Body of pancreas (tissue), 4 donors: ENCODE measurements at regions not wholly inside any gene's neighbourhood (a gene's known extent, or its start where the extent isn't known, plus 50 kb on each side); places are given as distances from the start of the nearest gene placed in this dataset.

ENCODE experiments used
- POLR2A ChIP-seq, 3 donors: fragments of 450-650 bp; IDR thresholded peaks; one replicate each; pipeline ENCODE4 v1.6.1; 2016; ENCODE audit warnings: antibody characterized with exemption in 3 of 3, mild to moderate bottlenecking in 2 of 3
- TF ChIP-seq, protein P1 (sequence below), 7 experiments: fragments of 450-650 bp in 4 of 7; fragments of 200-600 bp in 3 of 7; sonication (generic) in 3 of 7; IDR thresholded peaks; one replicate each; pipeline ENCODE4 v1.5.1; 2016 to 2019; ENCODE audit warnings: antibody characterized with exemption in 7 of 7

DNA sequence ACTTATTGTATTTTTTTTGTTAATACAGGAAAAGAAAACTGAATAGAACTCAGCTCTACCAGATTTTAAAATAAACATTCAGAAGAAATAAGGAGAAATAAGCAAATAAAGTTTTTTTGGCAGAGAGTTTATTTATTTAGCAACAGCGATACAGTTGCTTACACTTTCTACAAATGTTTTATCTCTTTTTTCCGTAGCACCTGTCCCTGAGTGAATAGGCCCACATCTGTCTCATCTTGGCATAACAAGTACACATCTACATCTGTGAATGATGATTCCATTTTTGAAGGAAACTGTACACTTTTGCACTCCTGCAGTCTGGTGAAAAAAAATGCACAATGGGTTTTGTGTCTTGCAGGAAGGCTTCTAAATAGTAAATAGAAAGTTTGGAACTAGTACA, 783.6 kb upstream of the ZEB2 start:
- TF ChIP-seq, protein P1, sequence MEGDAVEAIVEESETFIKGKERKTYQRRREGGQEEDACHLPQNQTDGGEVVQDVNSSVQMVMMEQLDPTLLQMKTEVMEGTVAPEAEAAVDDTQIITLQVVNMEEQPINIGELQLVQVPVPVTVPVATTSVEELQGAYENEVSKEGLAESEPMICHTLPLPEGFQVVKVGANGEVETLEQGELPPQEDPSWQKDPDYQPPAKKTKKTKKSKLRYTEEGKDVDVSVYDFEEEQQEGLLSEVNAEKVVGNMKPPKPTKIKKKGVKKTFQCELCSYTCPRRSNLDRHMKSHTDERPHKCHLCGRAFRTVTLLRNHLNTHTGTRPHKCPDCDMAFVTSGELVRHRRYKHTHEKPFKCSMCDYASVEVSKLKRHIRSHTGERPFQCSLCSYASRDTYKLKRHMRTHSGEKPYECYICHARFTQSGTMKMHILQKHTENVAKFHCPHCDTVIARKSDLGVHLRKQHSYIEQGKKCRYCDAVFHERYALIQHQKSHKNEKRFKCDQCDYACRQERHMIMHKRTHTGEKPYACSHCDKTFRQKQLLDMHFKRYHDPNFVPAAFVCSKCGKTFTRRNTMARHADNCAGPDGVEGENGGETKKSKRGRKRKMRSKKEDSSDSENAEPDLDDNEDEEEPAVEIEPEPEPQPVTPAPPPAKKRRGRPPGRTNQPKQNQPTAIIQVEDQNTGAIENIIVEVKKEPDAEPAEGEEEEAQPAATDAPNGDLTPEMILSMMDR (IDR thresholded peaks at IDR 0.05), result no peak
- TF ChIP-seq POLR2A (IDR thresholded peaks at IDR 0.05), result no peak
